ENCODE measurements at regions not wholly inside any gene's neighbourhood (a gene's known extent, or its start where the extent isn't known, plus 50 kb on each side); places are given as distances from the start of the nearest gene placed in this dataset.
A peak's percentile ranks its signal among the peaks of the same experiment; 100 is the strongest.
"Not testable (repeated sequence)": the region's sequence is repeated elsewhere in the genome, so short reads cannot be mapped to it uniquely, and the experiment has no call there.

GRCh38 chr13:104943331-104943730 is 1592.1 kb downstream of the EFNB2 start:
- H3K27ac Mint-ChIP-seq: no peak overlapping the region
- ATAC-seq (replicated peaks): no peak
- no peaks in the 10 kb centered on the region for H3K36me3 Mint-ChIP-seq
- H3K4me3 Mint-ChIP-seq: no peak overlapping the region
- no peak for DNase-seq
- no peaks in the 10 kb centered on the region for H3K27me3 Mint-ChIP-seq
- no peaks in the 10 kb centered on the region for H3K4me1 Mint-ChIP-seq
- H3K9me3 Mint-ChIP-seq: no peaks in the 10 kb centered on the region

GRCh38 chr13:104937881-104938280 is 1597.6 kb downstream of the EFNB2 start:
- no peaks in the 10 kb centered on the region for H3K27me3 Mint-ChIP-seq
- H3K9me3 Mint-ChIP-seq: peaks cover 0 to 2% of the 10 kb centered on the region in 2 donors
- H3K4me3 Mint-ChIP-seq: no peak overlapping the region
- no peak overlapping the region for H3K27ac Mint-ChIP-seq
- DNase-seq: no peak
- no peaks in the 10 kb centered on the region for H3K4me1 Mint-ChIP-seq
- H3K36me3 Mint-ChIP-seq: no peaks in the 10 kb centered on the region
- ATAC-seq (replicated peaks): no peak

GRCh38 chr13:104936304-104936703 is 1599.2 kb downstream of the EFNB2 start:
- Mint-ChIP-seq H3K9me3 (peaks cover 0 to 2% of the 10 kb centered on the region in 2 donors), H3K4me3 (no peak overlapping the region), H3K27me3 (no peaks in the 10 kb centered on the region), H3K36me3 (no peaks in the 10 kb centered on the region), H3K4me1 (no peaks in the 10 kb centered on the region), H3K27ac (no peak overlapping the region)
- DNase-seq: no peak
- no peak for ATAC-seq (replicated peaks)

- H3K4me1 Mint-ChIP-seq, H3K4me3 Mint-ChIP-seq, H3K27me3 Mint-ChIP-seq: not testable (repeated sequence)
Measured at GRCh38 chr13:104920513-104920912, 1614.9 kb downstream of the EFNB2 start.

GRCh38 chr13:104920091-104920490 is 1615.4 kb downstream of the EFNB2 start:
- H3K9me3 Mint-ChIP-seq: peaks cover 5 to 10% of the 10 kb centered on the region in 2 donors
- H3K4me3 Mint-ChIP-seq: no peak overlapping the region
- H3K27ac Mint-ChIP-seq: no peak overlapping the region
- H3K36me3 Mint-ChIP-seq: no peaks in the 10 kb centered on the region
- no peaks in the 10 kb centered on the region for H3K4me1 Mint-ChIP-seq
- ATAC-seq (replicated peaks) (no peak), DNase-seq (no peak)
- H3K27me3 Mint-ChIP-seq: no peaks in the 10 kb centered on the region

More at GRCh38 chr13:104920513-104920912, 1614.9 kb downstream of the EFNB2 start:
- H3K9me3 Mint-ChIP-seq; H3K27ac Mint-ChIP-seq; DNase-seq; ATAC-seq (replicated peaks); H3K36me3 Mint-ChIP-seq: not testable (repeated sequence)

GRCh38 chr13:104900191-104900817 is 1635.2 kb downstream of the EFNB2 start:
- DNase-seq: no peak
- no peak for ATAC-seq (replicated peaks)
- Mint-ChIP-seq H3K36me3 (no peaks in the 10 kb centered on the region), H3K9me3 (peaks cover 0 to 3% of the 10 kb centered on the region in 2 donors), H3K27ac (no peak overlapping the region), H3K27me3 (no peaks in the 10 kb centered on the region), H3K4me1 (no peaks in the 10 kb centered on the region), H3K4me3 (no peak overlapping the region)

- ATAC-seq (replicated peaks) (no peak), DNase-seq (no peak)
- H3K4me1 Mint-ChIP-seq: no peaks in the 10 kb centered on the region
- no peaks in the 10 kb centered on the region for H3K36me3 Mint-ChIP-seq
- H3K9me3 Mint-ChIP-seq: peaks cover 0 to 2% of the 10 kb centered on the region in 2 donors
- H3K4me3 Mint-ChIP-seq: no peak overlapping the region
- H3K27me3 Mint-ChIP-seq: no peaks in the 10 kb centered on the region
- no peak overlapping the region for H3K27ac Mint-ChIP-seq
Measured at GRCh38 chr13:104898484-104898883, 1637.0 kb downstream of the EFNB2 start.

- DNase-seq (no peak), ATAC-seq (replicated peaks) (no peak)
- no peak overlapping the region for H3K4me3 Mint-ChIP-seq
- no peaks in the 10 kb centered on the region for H3K36me3 Mint-ChIP-seq
- no peaks in the 10 kb centered on the region for H3K4me1 Mint-ChIP-seq
- peaks cover 0 to 2% of the 10 kb centered on the region in 2 donors for H3K9me3 Mint-ChIP-seq
- H3K27me3 Mint-ChIP-seq: no peaks in the 10 kb centered on the region
- H3K27ac Mint-ChIP-seq: no peak overlapping the region
Measured at GRCh38 chr13:104895521-104895920, 1639.9 kb downstream of the EFNB2 start.

- no peaks in the 10 kb centered on the region for H3K36me3 Mint-ChIP-seq
- no peak for DNase-seq
- no peak for ATAC-seq (replicated peaks)
- H3K4me1 Mint-ChIP-seq: no peaks in the 10 kb centered on the region
- H3K9me3 Mint-ChIP-seq: no peaks in the 10 kb centered on the region
- H3K4me3 Mint-ChIP-seq: no peak overlapping the region
- H3K27ac Mint-ChIP-seq: no peak overlapping the region
- H3K27me3 Mint-ChIP-seq: no peaks in the 10 kb centered on the region
Measured at GRCh38 chr13:104875038-104875754, 1660.3 kb downstream of the EFNB2 start.

- ATAC-seq (replicated peaks): no peak
- H3K27me3 Mint-ChIP-seq: no peaks in the 10 kb centered on the region
Measured at GRCh38 chr13:104872153-104872552, 1663.3 kb downstream of the EFNB2 start.

GRCh38 chr13:104871456-104871855 is 1664.0 kb downstream of the EFNB2 start:
- H3K36me3 Mint-ChIP-seq: no peaks in the 10 kb centered on the region

More at GRCh38 chr13:104872153-104872552, 1663.3 kb downstream of the EFNB2 start:
- no peaks in the 10 kb centered on the region for H3K36me3 Mint-ChIP-seq
- no peak for DNase-seq
- H3K9me3 Mint-ChIP-seq: peaks cover 0 to 2% of the 10 kb centered on the region in 2 donors
- H3K4me1 Mint-ChIP-seq: no peaks in the 10 kb centered on the region
- no peak overlapping the region for H3K4me3 Mint-ChIP-seq
- H3K27ac Mint-ChIP-seq: no peak overlapping the region

GRCh38 chr13:104869501-104869900 is 1666.0 kb downstream of the EFNB2 start:
- H3K9me3 Mint-ChIP-seq: peaks cover 0 to 2% of the 10 kb centered on the region in 2 donors
- no peaks in the 10 kb centered on the region for H3K36me3 Mint-ChIP-seq
- H3K27me3 Mint-ChIP-seq: no peaks in the 10 kb centered on the region
- ATAC-seq (replicated peaks): no peak
- H3K27ac Mint-ChIP-seq: no peak overlapping the region
- DNase-seq: no peak
- no peak overlapping the region for H3K4me3 Mint-ChIP-seq
- no peaks in the 10 kb centered on the region for H3K4me1 Mint-ChIP-seq

More at GRCh38 chr13:104871456-104871855, 1664.0 kb downstream of the EFNB2 start:
- Mint-ChIP-seq H3K4me1 (no peaks in the 10 kb centered on the region), H3K27me3 (no peaks in the 10 kb centered on the region), H3K27ac (no peak overlapping the region), H3K9me3 (peaks cover 0 to 2% of the 10 kb centered on the region in 2 donors), H3K4me3 (no peak overlapping the region)
- no peak for DNase-seq
- no peak for ATAC-seq (replicated peaks)

GRCh38 chr13:104868806-104869205 is 1666.7 kb downstream of the EFNB2 start:
- no peaks in the 10 kb centered on the region for H3K4me1 Mint-ChIP-seq
- no peak for ATAC-seq (replicated peaks)
- no peaks in the 10 kb centered on the region for H3K36me3 Mint-ChIP-seq
- no peaks in the 10 kb centered on the region for H3K27me3 Mint-ChIP-seq
- H3K4me3 Mint-ChIP-seq: no peak overlapping the region
- peaks cover 0 to 2% of the 10 kb centered on the region in 2 donors for H3K9me3 Mint-ChIP-seq
- DNase-seq: no peak
- H3K27ac Mint-ChIP-seq: no peak overlapping the region

GRCh38 chr13:104855581-104855980 is 1679.9 kb downstream of the EFNB2 start:
- ATAC-seq (replicated peaks) (no peak), DNase-seq (no peak)

GRCh38 chr13:104854698-104855097 is 1680.8 kb downstream of the EFNB2 start:
- H3K4me3 Mint-ChIP-seq: no peak overlapping the region
- peak in 1 of 2 donors; percentile 23 for ATAC-seq (replicated peaks)
- no peaks in the 10 kb centered on the region for H3K27me3 Mint-ChIP-seq
- no peaks in the 10 kb centered on the region for H3K4me1 Mint-ChIP-seq
- DNase-seq: no peak
- no peaks in the 10 kb centered on the region for H3K36me3 Mint-ChIP-seq
- H3K9me3 Mint-ChIP-seq: peaks cover 0 to 3% of the 10 kb centered on the region in 2 donors
- no peak overlapping the region for H3K27ac Mint-ChIP-seq

More at GRCh38 chr13:104855581-104855980, 1679.9 kb downstream of the EFNB2 start:
- Mint-ChIP-seq H3K27ac (no peak overlapping the region), H3K27me3 (no peaks in the 10 kb centered on the region), H3K4me1 (no peaks in the 10 kb centered on the region), H3K36me3 (no peaks in the 10 kb centered on the region), H3K4me3 (no peak overlapping the region), H3K9me3 (peaks cover 0 to 5% of the 10 kb centered on the region in 2 donors)
